SU-DHL-6 (cell line): ENCODE measurements at regions not wholly inside any gene's neighbourhood (a gene's known extent, or its start where the extent isn't known, plus 50 kb on each side); places are given as distances from the start of the nearest gene placed in this dataset.
"Not testable (repeated sequence)": the region's sequence is repeated elsewhere in the genome, so short reads cannot be mapped to it uniquely, and the experiment has no call there.

Experiments used
- H2AFZ ChIP-seq: fragments of 200-600 bp; sonication (generic); 2 replicates; pipeline ENCODE4 v1.6.1; 2014; ENCODE audit warnings: low read depth, mild to moderate bottlenecking, moderate library complexity, mixed read lengths, antibody characterized with exemption, low read length; ENCODE audit not compliant: severe bottlenecking
- H3F3A ChIP-seq: fragments of 200-600 bp; shearing (Covaris generic); 2 replicates; pipeline ENCODE4 v1.6.0; 2016; ENCODE audit warnings: antibody characterized with exemption, mild to moderate bottlenecking; ENCODE audit not compliant: insufficient read depth
- H3K27ac ChIP-seq: fragments of 200-600 bp; sonication (generic); 2 replicates; pipeline ENCODE4 v1.5.1; 2016; ENCODE audit warnings: low read depth, mild to moderate bottlenecking, low read length, moderate library complexity, mixed read lengths
- H3K27me3 ChIP-seq: fragments of 200-600 bp; sonication (generic), shearing (Covaris generic); 2 replicates; pipeline ENCODE4 v1.6.0; 2014; ENCODE audit warnings: mild to moderate bottlenecking, low read length
- H3K36me3 ChIP-seq: fragments of 200-600 bp; sonication (generic); 2 replicates; pipeline ENCODE4 v1.6.1; 2014; ENCODE audit warnings: mild to moderate bottlenecking, low read length, mixed read lengths
- H3K4me2 ChIP-seq: fragments of 300-600, 200-600 bp; shearing (Covaris generic), sonication (generic); 2 replicates; pipeline ENCODE4 v1.6.0; 2014; ENCODE audit warnings: low read length, low read depth, mild to moderate bottlenecking; ENCODE audit not compliant: poor library complexity, severe bottlenecking
- H3K4me3 ChIP-seq: fragments of 200-600 bp; sonication (generic); 2 replicates; pipeline ENCODE4 v1.5.1; 2014; ENCODE audit warnings: antibody characterized with exemption, low read length, mild to moderate bottlenecking, mixed read lengths; ENCODE audit not compliant: insufficient read depth, poor library complexity, severe bottlenecking
- H3K79me2 ChIP-seq: fragments of 200-600 bp; sonication (generic); 2 replicates; pipeline ENCODE4 v1.6.1; 2014; ENCODE audit warnings: mild to moderate bottlenecking, low read length, moderate library complexity; ENCODE audit not compliant: insufficient read depth
- H3K9ac ChIP-seq: fragments of 200-600 bp; sonication (generic); 2 replicates; pipeline ENCODE4 v1.7.0; 2014; ENCODE audit warnings: mild to moderate bottlenecking, low read length
- H3K9me2 ChIP-seq: fragments of 200-600 bp; sonication (generic); replicated peaks from 2 replicates; pipeline ENCODE4 v1.6.1; 2014; ENCODE audit warnings: low read length; ENCODE audit not compliant: insufficient read depth
- H3K9me3 ChIP-seq: fragments of 200-600 bp; sonication (generic); 2 replicates; pipeline ENCODE4 v1.6.1; 2014; ENCODE audit warnings: low read length, mixed read lengths; ENCODE audit not compliant: insufficient read depth
- H4K20me1 ChIP-seq: fragments of 200-600 bp; sonication (generic); 2 replicates; pipeline ENCODE4 v1.6.1; 2014; ENCODE audit warnings: low read depth, mild to moderate bottlenecking, antibody characterized with exemption, low read length, moderate library complexity, mixed read lengths
- CTCF ChIP-seq: fragments of 200-600 bp; sonication (generic); IDR thresholded peaks from one replicate; pipeline ENCODE4 v1.5.1; 2017; ENCODE audit warnings: antibody characterized with exemption, mild to moderate bottlenecking, low read length, moderate library complexity; ENCODE audit not compliant: insufficient read depth, poor library complexity, severe bottlenecking
- EZH2phosphoT487 ChIP-seq: fragments of 200-600 bp; sonication (generic), shearing (Covaris generic); conservative IDR thresholded peaks from 2 replicates; pipeline ENCODE4 v1.6.1; 2018; ENCODE audit warnings: mild to moderate bottlenecking, antibody characterized with exemption, low read length, moderate library complexity, mixed read lengths

- Histone ChIP-seq H3K9me3 (no peaks in the 10 kb centered on the region), H3K9me2 (no peaks in the 10 kb centered on the region), H2AFZ (no peak overlapping the region), H3F3A (no peaks in the 10 kb centered on the region), H3K27me3 (no peaks in the 10 kb centered on the region), H3K4me2 (no peak overlapping the region), H3K36me3 (no peaks in the 10 kb centered on the region; the same call in 1 of the 2 replicates), H3K27ac (no peak overlapping the region), H3K9ac (no peak overlapping the region), H3K4me3 (no peak overlapping the region), H3K79me2 (no peaks in the 10 kb centered on the region), H4K20me1 (no peaks in the 10 kb centered on the region)
- TF ChIP-seq CTCF (no peak), EZH2phosphoT487 (no peak)
Measured at GRCh38 chr9:29230931-29231330, 1657.7 kb upstream of the C9orf72 start.

GRCh38 chr9:29233193-29233592 lies 1659.9 kb upstream of the C9orf72 start:
- Histone ChIP-seq H3F3A (no peaks in the 10 kb centered on the region), H3K36me3 (no peaks in the 10 kb centered on the region; the same call in 1 of the 2 replicates), H3K9me2 (no peaks in the 10 kb centered on the region), H3K27ac (no peak overlapping the region), H4K20me1 (no peaks in the 10 kb centered on the region), H3K9ac (no peak overlapping the region), H3K4me2 (no peak overlapping the region), H3K9me3 (no peaks in the 10 kb centered on the region), H3K27me3 (no peaks in the 10 kb centered on the region), H3K79me2 (no peaks in the 10 kb centered on the region), H2AFZ (no peak overlapping the region), H3K4me3 (no peak overlapping the region)
- TF ChIP-seq CTCF: no peak
- TF ChIP-seq EZH2phosphoT487: no peak

- Histone ChIP-seq H3K4me2 (no peak overlapping the region), H3K4me3 (no peak overlapping the region), H3F3A (no peaks in the 10 kb centered on the region), H3K36me3 (no peaks in the 10 kb centered on the region), H2AFZ (no peak overlapping the region), H3K9ac (no peak overlapping the region), H3K9me3 (no peaks in the 10 kb centered on the region), H3K27me3 (no peaks in the 10 kb centered on the region), H3K27ac (no peak overlapping the region), H4K20me1 (no peaks in the 10 kb centered on the region), H3K79me2 (no peaks in the 10 kb centered on the region), H3K9me2 (no peaks in the 10 kb centered on the region)
- TF ChIP-seq CTCF (no peak), EZH2phosphoT487 (no peak)
Measured at GRCh38 chr9:29241320-29241719, 1668.0 kb upstream of the C9orf72 start.

GRCh38 chr9:29245351-29245750 lies 1672.1 kb upstream of the C9orf72 start:
- TF ChIP-seq CTCF (no peak), EZH2phosphoT487 (no peak)
- no peak overlapping the region for H3K27ac ChIP-seq
- no peaks in the 10 kb centered on the region for H3K9me2 ChIP-seq
- H2AFZ ChIP-seq: no peak overlapping the region
- H3K4me2 ChIP-seq: no peak overlapping the region
- no peaks in the 10 kb centered on the region for H3K79me2 ChIP-seq
- no peaks in the 10 kb centered on the region for H3K9me3 ChIP-seq
- H3K27me3 ChIP-seq: no peaks in the 10 kb centered on the region
- H4K20me1 ChIP-seq: no peaks in the 10 kb centered on the region
- no peaks in the 10 kb centered on the region for H3F3A ChIP-seq
- no peak overlapping the region for H3K4me3 ChIP-seq
- H3K36me3 ChIP-seq: no peaks in the 10 kb centered on the region
- no peak overlapping the region for H3K9ac ChIP-seq

- H3K27me3 ChIP-seq, H3K36me3 ChIP-seq: not testable (repeated sequence)
Measured at GRCh38 chr9:29270400-29270799, 1697.1 kb upstream of the C9orf72 start.

More at GRCh38 chr9:29270400-29270799, 1697.1 kb upstream of the C9orf72 start:
- H2AFZ ChIP-seq, H3F3A ChIP-seq, H3K79me2 ChIP-seq, H3K9ac ChIP-seq, H3K4me2 ChIP-seq, H3K4me3 ChIP-seq, H3K9me3 ChIP-seq, H3K9me2 ChIP-seq, H3K27ac ChIP-seq, H4K20me1 ChIP-seq: not testable (repeated sequence)
